NCI-H1436 treated with DMSO at 0.1 percent for 48 hours (cell line): ENCODE measurements at regions not wholly inside any gene's neighbourhood (a gene's known extent, or its start where the extent isn't known, plus 50 kb on each side); places are given as distances from the start of the nearest gene placed in this dataset.

Source experiments
- DNase-seq: peaks from one replicate; lab custom pipeline; 2025; lab: John Stamatoyannopoulos, UW

DNA sequence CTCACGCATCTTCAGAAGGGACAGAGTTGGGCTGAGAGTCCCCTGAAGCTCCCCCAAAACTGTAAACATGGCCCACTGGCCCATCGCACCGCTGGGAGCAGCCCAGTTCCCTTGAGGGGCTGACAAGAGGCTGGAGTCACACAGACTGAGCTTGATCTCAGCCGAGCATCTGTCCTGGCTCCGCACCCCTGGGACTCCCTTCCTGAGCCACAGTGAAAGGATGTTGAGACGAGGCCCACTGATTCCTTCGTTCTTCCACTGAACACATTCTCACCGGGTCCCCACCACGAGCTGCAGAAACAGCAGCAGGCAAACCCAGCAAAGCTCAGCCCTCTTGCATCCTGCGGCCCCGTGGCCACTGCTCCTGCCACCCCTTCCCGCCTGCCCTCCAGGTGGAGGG is 145.9 kb upstream of the CIBAR2 start:
- DNase-seq, result no peak

DNA sequence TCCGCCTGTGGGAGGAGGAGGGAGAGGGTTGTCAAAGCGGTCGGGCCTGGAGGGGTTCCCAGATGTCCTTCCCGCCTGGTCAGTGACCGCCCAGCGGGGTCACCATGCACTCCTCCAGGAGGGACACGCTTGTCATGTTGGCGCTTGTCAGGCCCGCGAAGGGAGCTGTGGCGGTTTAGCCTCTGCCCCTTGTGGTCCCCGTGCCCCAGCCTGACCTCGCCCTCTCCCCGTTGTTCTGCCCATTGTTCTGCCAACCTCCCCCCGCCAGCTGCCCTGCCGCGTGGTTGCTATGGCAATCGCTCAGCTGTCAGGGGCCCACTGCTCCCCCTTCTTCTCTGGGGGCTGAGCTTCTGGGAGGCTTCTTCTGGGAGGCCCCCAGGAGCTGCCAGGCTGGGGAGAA is 146.4 kb upstream of the CIBAR2 start:
- DNase-seq, result no peak

DNA sequence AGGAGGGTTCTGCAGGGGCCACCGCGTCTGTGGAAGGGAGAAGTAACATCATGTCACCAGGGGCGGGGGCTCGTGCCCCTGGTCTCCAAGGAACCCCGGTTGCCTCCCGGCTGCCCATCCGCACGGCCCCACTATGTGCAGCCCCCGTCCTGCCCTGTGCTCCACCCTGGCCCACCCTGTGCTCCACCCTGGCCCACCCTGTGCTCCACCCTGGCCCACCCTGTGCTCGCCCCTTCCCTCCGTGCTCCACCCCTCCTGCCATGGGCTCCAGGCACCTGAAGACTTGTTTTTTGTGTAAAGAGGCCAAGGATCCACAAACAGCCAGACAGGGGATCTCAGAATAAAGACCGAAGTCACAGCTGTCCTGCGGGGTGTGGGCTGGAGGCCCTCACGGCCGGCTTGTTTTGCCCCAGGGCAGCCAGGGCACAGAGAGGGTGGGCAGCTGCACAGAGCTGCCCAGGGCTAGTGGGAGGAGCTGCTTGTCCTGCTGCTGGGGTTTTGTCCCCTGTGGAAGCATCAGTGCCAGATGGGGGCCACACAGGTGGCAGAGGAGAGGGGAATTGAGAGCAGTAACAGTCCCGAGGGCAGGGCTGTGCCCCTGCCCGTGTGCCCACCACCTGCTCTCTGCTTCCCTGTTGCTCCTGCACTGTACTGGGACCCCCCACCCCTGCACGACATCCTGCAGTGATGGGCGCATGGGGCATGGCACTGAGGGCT is 147.0 kb upstream of the CIBAR2 start:
- no peak for DNase-seq

DNA sequence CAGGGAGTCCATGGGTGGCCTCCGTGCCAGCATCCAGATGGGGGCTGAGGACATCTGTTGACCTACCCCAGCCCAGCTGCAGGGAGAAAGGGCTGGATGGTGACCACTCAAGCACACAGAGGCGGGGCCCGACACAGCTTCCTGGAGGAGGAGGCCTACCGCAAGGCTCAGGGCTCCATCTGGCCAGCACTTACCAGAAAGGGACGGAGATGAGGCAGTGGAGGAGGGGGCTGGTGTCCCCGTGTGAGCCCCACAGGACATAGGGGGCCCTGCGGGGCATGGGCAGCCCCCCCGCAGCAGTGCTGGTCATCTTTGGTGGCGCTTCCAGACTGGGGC is 147.5 kb upstream of the CIBAR2 start:
- DNase-seq, result no peak

DNA sequence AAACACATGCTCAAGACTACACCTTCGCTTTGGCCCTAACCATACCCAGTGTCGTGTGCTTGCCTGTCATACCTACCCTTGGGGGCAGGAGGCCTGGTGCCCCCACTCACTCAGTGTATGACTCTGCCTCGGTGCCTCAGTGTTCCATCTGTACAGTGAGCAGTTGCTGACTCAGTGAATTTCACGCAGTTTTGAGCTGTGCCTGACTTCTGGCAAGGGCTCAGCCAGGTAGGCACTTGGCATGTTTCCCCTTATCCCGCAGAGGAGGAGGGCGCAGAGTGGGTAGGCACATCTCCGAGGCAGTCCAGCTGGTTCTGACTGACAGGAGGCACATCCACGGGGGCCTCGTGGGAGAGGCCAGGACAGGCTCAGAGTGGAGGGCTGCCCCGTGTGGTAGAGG is 148.9 kb upstream of the CIBAR2 start:
- no peak for DNase-seq

DNA sequence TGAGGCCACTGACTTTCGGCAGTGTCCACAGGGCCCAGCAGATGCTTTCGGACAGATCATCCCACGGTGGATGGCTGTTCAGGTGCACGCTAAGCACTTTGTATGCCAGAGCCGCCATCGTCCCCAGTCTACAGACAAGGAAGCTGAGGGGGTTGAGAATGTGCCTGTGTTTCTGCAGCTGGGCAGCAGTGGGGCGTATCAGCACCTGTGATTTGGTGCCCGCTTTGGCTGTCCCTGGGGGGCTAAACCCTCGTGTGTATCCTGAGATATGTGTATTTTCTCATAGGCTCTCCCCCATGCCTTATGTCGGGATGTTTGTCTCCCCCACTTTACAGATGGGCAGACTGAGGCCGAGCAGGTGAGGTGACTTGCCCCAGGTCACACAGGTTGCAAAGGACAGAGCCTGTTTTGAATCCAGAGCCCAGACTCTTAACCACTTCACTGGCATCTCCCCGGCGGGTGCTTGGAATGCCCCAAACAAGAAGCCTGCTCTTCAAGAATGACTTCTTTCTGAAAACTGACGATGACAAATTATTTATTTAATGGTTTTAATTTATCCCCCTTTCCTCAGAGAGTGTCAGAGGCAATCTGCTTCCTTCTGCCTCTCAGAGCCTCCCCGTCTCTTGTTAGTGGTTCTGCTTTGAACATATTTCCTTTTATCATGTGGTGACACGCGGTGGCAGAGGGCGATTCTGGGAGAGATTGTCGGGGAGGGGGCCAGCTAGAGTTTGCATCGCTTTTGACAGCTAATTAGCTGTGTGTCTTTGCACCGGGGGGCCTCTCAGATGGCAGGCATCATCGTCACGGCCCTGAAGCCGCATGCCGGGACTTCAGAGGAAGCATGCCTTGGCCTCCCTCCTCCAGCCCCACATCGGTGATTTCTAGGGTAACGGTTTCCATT is 149.6 kb upstream of the CIBAR2 start:
- no peak for DNase-seq

DNA sequence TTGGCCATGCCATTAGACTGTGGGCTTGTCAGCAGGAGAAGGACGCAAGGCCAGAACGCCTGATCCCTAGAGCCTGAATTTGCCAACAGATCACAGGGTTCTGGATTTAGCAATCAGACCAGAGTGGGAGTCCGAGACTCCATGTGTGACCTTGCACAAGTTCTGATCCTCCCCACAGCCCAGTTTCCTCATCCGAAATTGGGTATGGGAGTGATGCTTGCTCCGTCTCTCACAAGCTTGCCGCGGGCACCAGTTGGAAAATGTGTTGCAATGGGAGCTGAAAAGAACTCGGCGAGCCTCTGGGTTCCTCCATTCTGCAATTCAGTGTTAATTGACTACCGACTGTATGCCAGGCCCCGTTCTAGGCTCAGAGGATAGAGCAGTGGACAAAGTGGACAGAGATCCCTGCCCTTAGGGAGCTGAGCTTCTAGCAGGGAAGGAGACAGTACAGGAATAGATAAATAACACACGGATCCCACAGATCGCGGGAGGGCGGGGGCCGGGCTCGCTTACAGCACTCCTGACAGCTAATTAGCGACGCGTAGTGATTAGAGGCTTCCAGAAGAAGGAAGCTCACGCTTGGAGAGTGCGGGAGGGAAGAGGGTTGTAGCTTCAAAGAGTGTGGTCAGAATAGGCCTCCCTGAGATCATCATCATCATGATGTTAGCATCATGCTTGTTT is 150.4 kb upstream of the CIBAR2 start:
- DNase-seq, result no peak

DNA sequence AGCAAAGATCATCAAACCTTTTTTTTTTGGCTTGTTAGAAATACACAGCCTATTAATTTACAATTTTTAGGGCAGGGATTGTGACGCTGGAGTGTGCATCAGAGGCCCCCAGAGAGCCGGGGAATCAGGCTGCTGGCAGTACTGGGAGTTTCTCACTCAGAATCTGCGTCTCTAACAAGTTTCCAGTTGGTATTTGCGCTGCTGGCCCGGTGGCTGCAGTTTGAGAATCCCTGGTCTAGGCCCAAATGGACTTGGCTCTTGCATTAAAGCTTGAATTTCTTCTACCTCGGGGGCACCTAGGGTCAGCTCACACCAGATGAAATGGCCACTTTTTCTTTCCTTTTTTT is 150.9 kb upstream of the CIBAR2 start:
- DNase-seq, result no peak

DNA sequence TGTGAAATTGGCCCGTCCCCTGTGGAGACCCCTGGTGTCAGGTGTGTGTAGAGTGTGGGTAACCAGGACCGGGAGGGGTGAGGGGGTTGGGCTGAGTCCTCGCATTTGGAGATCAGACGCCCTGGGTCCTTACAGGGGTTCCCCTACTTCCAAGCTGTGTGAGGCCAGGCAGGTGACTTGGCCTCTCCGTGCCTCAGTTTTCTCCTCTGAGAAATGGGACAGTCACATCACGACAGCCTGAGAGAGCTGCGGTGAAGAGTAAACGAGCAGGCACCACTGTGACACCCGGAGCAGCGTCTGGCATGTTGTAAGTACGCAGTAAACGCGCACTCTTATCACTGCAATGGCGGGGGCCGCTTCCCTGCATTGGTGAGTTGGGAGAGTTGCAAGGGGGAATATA is 152.5 kb upstream of the CIBAR2 start:
- DNase-seq, result no peak

DNA sequence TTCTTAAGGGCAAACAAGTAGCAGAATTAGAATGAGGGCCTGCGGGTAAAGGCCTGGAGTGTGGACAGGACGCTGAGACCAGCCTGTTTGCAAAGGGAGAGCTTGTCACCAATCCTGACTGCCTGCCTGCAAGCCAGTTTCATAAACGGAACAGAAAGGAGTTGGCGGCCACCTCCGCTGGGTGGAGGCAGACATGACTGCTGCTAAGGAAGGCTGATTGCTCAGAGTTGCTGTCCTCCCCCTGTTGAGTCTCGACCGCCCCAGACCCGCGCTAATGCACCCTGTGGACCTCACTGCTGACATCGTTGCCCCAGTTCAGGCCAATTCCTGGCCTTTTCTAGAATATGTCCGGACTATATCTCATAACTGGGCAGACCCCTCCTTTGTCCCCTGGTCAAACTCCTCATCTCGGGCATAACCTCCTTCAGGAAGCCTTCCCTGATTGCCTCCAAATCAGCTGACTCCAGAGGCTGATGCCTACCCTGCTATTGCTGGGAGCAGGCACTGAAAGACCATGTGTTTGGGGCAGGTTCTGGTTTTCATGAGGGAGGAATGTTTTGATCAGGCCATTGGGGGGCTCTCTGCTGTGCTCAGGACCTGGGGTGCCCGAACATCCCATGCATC is 153.0 kb upstream of the CIBAR2 start:
- DNase-seq, result no peak

DNA sequence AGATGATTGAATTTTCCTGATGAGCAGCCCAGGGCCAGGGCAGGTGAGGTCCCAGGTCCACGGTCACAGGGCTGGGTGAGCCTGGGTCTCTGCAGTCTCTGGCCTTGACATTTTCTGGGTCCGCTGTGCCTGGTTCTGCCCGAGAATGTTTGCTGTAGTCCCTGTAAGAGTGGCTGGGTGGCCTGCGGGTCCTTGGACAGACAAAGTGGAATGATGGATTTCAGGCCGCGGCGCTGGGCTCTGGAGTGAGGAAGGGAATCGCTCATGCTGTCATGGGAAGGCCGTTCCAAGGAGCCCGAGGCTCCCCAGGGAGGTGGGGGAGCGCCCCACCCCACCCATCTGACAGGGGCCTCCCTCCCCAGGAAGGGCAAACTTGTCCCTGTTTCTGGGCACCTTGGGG is 153.5 kb upstream of the CIBAR2 start:
- DNase-seq, result no peak

DNA sequence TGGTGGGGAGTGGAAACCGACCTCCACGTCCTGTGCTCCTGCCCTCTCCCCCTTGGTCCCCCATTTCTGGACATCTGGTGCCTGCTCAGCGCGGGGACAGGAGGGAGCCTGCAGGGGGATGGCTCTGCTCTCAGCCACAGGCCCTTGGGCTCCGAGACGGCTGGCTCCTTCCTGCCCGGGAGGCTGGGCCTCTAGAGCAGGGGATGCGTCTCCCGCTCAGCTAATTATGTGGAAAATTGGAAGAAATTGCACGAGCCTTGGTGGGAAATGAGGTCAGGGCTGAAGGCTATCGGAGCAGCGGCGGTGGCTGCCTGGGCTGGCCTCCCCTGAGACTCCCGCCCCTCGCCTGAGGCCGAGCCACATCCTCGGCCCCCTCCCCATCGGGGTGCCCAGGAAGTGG is 154.6 kb upstream of the CIBAR2 start:
- DNase-seq, result no peak

DNA sequence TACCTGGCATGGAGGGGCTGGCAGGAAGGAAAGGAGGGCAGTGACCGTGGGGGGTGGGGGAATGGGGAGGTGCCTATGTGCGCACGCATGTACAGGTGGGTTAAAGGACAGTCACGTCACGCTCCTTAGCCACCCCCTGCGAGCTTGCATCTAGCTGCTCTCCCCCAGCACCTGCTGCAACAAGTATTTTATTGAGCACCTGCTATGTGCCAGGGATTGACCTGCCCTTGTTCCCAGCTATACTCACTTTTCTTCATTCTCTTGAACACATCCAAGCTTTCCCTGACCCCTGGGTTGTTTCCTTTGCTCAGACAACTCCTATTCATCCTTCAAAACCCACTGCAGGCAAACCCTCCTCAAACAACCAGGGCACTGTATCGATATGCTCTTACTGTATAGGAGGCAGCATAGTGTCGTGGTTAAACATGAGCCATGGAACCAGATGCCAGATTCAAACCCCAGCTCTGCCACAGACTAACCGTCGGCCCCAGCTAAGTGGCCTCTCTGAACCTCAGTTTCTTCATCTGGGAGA is 155.2 kb upstream of the CIBAR2 start:
- no peak for DNase-seq

DNA sequence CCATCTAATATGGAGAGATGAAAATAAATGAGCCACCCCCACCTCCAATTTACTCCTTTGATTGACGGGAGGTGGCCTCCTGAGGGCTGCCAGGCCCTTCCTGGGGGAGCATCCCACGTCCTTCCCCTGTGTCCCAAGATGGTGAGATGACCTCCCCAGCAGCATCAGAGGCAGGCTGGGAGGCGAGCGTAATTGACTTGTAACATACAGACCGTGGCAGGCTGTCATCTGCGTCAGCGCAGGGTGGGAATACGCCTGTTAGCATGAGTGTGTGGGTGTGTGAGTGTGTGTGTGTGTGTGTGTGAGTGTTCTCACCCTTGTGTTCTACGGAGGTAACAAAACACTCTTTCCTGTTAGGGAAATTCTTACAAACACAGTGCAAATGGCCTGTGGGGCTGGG is 156.9 kb upstream of the CIBAR2 start:
- DNase-seq, result no peak

DNA sequence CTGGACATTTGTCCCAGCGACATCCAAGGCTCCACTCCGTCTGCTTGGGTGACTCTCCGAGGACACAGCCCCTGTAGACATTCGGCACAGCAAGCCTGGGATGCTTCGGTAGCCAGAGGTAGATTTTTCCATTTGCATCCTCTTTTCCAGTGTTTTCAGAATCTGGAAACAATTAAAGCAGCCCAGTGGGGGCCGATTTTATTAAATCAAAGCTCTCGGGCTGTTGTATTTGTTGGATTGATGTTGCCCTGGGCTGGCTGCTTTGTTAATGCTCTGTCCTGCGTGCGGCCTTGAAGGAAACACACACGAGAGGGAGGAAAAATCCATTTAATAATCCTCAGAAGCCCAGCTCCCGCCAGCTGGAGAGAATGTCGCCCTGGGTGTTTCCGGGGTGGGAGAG is 158.1 kb upstream of the CIBAR2 start:
- DNase-seq, result no peak

DNA sequence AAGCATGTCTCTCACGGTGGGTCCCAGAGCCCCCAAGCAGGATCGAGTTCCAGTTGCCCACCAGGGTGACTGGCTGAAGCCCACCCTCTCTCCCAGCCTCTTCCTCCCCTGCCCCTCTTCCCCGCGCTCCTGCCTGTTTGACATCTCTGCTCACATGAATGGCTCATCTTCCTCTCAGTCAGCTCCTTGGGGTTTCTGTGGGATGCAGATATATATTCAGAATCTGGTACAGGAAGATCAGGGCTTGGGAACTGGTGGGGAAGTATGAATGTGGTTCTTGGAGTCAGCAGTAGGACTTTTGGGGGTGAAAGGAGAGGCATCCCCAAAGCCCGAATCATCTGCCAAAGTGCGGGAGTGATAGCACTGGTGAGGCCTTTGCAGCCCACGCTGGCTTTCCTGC is 158.9 kb upstream of the CIBAR2 start:
- DNase-seq, result no peak

DNA sequence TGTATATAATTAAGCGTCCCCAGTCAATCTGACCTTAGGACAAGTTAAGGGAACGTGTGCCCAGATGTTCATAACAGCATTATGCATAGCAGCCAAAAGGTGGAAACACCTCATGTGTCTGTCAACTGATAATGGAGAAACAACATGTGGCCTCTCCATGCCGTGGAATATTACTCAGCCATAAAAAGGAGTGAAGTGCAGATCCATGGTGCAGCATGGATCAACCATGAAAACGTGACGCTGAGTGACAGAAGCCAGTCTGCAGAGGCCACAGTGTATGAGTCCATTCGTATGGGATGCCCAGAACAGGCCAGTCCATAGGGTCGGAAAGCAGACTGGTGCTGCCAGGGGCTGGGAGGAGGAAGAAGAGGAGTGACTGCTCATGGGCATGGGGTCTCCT is 161.0 kb upstream of the CIBAR2 start:
- DNase-seq, result no peak

DNA sequence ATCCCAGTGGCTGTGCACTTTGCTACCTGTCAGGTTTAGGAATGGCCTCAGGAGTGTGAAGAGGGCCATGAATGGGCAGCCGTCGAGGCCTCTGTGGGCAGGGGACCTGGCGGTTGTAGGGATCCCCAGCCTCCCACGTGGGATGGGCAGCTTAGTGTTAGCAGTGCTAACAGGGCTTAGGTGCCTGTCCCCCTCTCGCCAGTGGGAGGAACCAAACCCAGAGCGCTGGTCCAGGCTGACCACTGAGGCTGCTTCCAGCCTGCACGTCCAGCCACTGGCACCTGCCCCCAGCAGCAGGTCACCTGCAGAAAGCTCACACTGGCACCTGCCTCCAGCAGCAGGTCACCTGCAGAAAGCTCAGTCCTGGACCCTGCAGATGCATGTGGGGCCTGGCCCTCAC is 162.2 kb upstream of the CIBAR2 start:
- no peak for DNase-seq

DNA sequence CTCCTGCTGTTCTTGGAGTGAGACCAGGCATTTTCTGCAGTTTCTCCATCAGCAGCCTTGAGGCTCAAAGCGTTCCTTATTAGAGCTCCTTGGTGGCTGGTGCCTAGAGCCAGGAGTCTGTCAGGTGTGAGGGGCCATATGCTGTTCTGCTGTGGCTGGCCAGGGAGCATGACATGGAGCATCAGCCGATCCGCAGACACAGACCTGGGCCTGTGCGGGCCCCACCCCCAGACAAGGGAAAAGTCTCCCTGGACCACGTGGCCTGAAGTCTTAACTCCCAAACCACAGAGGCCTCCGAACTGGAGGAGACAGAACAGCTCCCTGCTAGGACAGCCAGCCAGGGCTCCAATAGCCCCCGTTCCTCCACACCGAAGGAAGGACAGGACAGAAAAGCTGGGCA is 162.7 kb upstream of the CIBAR2 start:
- no peak for DNase-seq

DNA sequence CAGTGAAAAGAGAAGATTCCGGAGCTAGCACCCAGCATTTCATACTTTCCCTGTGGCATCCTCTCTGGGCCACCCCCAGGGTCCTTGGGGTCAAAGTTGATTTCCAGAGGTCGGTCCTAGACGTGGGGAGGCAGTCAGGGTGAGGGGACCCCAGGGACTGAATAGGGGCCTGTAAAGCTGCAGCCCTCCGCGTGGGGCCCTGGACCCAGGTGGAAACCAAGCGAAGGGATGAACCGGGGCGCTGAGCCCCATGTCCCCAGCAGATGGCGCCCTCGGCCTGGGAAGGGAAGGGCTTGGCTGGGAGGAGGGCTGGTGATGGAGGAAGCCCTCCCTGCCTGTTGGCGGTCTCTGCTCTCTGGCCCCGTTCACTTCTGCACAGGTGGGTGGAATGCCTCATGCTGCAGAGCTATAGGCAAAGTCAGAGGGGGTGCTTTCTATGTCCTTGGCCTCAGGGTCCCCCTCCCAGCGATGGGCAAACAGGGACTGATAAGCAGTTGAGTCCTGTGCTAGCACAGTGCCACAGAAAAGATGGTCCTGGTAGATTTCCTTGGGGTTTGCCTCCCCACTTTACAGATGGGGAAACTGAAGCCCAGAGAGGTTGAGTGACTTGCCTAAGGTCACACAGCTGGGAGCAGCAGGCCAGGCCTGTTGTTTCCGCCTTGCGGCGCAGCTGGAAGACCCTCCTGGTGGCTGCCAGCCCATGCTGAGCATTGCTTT is 163.4 kb upstream of the CIBAR2 start:
- no peak for DNase-seq

DNA sequence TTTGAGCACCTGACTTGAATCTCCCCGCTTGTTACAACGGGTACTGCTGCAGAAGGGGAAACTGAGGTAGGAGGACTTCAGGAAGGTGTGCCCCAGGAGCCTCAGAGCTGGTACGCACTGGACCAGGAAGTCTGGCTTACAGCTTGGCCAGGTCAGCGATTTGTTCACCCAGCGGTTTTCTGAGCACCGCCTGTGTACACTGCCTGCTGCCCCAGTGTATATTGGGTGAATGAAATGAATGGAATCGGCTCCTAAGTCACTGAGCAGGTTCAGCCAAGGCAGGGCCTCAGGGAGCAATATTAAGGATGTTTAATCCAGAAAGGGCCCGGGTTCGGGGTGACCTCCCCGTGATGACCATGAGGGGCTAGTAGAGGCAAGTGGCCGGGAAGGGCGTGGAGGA is 164.0 kb upstream of the CIBAR2 start:
- DNase-seq, result no peak

DNA sequence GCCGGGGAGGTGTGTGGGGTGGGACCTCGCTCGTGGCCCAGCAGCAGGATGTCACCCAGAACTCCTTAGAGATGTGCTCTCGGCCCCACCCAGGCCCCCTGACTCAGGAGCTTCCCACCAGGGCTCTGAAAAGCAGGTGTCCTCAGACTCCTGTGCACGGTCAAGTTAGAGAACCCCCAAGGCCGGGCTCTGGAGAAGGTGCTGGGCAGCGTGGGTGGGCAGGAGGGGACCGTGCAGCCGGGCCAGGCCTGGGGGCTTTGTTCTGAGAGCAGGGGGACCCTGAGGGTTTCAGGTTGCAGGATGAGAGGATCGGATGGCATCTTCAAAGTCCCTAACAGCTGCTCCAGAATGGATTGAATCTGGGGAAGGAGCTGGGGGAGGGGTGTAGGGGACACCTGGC is 164.4 kb upstream of the CIBAR2 start:
- no peak for DNase-seq
